ENCODE measurements at regions not wholly inside any gene's neighbourhood (a gene's known extent, or its start where the extent isn't known, plus 50 kb on each side); places are given as distances from the start of the nearest gene placed in this dataset.
"Not testable (repeated sequence)": the region's sequence is repeated elsewhere in the genome, so short reads cannot be mapped to it uniquely, and the experiment has no call there.

DNA sequence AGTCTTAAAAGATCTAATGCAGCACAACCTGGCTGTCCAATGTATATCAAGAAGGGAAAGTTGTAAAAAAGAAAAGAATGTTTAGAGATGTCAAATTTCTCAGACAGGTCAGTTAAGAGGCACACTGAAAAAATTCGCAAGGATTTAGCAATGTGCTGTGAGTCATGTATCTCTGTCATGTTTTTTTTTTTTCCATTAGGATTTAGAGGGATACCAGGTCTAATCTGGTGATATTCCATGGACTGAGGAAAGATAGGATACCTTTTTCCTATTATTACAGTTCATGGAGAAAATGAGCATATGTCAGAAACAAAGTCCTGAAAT lies 815.4 kb upstream of the PCDH10 start:
- Mint-ChIP-seq H3K9me3 (ENCODE audit: unreplicated experiment) (no peaks in the 10 kb centered on the region), H3K27me3 (ENCODE audit: unreplicated experiment) (no peaks in the 10 kb centered on the region), H3K4me1 (ENCODE audit: unreplicated experiment) (peaks cover 8% of the 10 kb centered on the region), H3K36me3 (ENCODE audit: unreplicated experiment) (no peaks in the 10 kb centered on the region), H3K27ac (ENCODE audit: unreplicated experiment) (peak overlapping the region; percentile 6), H3K4me3 (ENCODE audit: unreplicated experiment) (no peak overlapping the region)
- no peak for DNase-seq (ENCODE audit: extremely low spot score, unreplicated experiment)
- TF ChIP-seq, protein P1, sequence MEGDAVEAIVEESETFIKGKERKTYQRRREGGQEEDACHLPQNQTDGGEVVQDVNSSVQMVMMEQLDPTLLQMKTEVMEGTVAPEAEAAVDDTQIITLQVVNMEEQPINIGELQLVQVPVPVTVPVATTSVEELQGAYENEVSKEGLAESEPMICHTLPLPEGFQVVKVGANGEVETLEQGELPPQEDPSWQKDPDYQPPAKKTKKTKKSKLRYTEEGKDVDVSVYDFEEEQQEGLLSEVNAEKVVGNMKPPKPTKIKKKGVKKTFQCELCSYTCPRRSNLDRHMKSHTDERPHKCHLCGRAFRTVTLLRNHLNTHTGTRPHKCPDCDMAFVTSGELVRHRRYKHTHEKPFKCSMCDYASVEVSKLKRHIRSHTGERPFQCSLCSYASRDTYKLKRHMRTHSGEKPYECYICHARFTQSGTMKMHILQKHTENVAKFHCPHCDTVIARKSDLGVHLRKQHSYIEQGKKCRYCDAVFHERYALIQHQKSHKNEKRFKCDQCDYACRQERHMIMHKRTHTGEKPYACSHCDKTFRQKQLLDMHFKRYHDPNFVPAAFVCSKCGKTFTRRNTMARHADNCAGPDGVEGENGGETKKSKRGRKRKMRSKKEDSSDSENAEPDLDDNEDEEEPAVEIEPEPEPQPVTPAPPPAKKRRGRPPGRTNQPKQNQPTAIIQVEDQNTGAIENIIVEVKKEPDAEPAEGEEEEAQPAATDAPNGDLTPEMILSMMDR (IDR thresholded peaks at IDR 0.05) = no peak

DNA sequence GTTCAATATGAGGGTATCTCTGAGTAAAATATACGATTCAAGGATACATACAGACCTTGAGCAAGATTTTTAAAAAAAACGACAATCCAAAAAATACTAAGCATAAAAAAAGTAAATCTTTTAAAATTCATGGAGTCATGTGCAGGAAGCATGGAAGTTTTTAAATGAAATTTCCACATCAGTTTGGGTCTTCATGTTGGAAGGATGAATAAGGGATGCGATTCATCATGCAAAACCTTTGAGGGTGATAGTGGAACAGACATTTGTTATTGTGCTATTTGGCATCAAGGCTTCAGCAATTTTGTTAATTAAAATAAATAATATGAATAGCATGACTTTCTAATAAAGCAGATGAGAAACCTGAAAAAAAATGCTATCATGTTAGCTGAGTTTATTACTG lies 815.0 kb upstream of the PCDH10 start:
- DNase-seq (ENCODE audit: extremely low spot score, unreplicated experiment) = no peak
- H3K27me3 Mint-ChIP-seq (ENCODE audit: unreplicated experiment) = no peaks in the 10 kb centered on the region
- no peaks in the 10 kb centered on the region for H3K36me3 Mint-ChIP-seq (ENCODE audit: unreplicated experiment)
- no peaks in the 10 kb centered on the region for H3K9me3 Mint-ChIP-seq (ENCODE audit: unreplicated experiment)
- no peak overlapping the region for H3K27ac Mint-ChIP-seq (ENCODE audit: unreplicated experiment)
- peaks cover 8% of the 10 kb centered on the region for H3K4me1 Mint-ChIP-seq (ENCODE audit: unreplicated experiment)
- no peak overlapping the region for H3K4me3 Mint-ChIP-seq (ENCODE audit: unreplicated experiment)
- TF ChIP-seq, protein P1 (IDR thresholded peaks at IDR 0.05) = no peak

DNA sequence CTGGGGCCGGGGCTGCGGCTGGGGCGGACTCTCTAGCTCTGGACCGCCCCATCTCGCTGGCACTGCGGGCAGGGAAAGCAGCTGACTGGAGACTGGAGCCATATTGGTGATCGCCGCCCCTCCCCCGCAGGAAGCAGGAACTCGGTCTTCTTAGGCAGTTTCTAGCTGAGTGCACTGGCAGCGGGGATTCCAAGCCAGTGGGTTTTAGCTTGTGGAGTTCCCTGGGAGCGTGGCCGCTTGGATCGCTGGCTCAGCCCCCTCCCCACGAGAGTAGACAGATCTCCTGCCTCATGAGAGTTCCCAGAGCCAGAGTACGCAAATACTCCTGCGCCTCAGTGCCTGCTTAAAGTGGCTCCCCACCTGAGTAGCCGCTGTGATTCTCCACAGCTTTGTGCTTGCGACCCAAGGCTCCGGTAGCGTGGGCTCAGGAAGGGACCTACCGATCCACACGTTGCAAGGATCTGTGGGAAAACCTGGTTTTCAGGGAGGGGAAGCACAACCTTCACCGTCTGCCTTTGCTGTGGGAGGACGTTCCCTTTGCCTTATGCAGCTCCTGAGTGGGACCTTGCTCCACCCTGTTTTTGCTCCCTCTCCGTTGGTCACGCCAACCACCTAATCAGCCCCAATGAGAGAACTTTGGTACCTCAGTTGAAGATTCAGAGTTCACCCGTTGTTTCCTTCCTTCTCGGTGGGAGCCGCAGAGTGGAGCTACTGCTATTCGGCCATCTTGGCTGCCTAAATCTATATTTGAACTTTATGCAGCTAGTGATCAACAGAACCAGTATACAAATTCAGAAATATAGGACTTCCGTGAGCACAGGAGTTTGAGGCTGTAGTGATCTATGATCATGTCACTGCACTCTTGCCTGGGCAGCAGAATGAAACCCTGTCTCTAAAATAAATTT lies 803.9 kb upstream of the PCDH10 start:
- Mint-ChIP-seq H3K27me3 (ENCODE audit: unreplicated experiment) (no peaks in the 10 kb centered on the region), H3K4me3 (ENCODE audit: unreplicated experiment) (no peak overlapping the region), H3K36me3 (ENCODE audit: unreplicated experiment) (no peaks in the 10 kb centered on the region), H3K9me3 (ENCODE audit: unreplicated experiment) (peaks cover 15% of the 10 kb centered on the region), H3K27ac (ENCODE audit: unreplicated experiment) (no peak overlapping the region), H3K4me1 (ENCODE audit: unreplicated experiment) (no peaks in the 10 kb centered on the region)
- TF ChIP-seq, protein P1 (IDR thresholded peaks at IDR 0.05) = no peak
- no peak for DNase-seq (ENCODE audit: extremely low spot score, unreplicated experiment)

DNA sequence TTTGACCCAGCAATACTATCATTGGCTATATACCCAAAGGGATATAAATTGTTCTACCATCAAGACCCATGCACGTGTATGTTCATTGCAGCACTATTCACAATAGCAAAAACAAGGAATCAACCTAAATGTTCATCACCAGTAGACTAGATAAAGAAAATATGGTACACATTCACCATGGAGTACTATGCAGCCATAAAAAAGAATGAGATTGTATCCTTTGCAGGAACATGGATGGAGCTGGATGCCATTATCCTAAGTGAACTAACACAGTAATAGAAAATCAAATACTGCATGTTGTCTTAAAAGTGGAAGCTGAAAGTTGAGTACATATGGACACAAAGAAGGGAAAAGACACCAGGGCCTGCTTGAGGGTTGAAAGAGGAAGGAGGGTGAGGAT lies 803.1 kb upstream of the PCDH10 start:
- Mint-ChIP-seq H3K27ac (ENCODE audit: unreplicated experiment) (no peak overlapping the region), H3K9me3 (ENCODE audit: unreplicated experiment) (peaks cover 15% of the 10 kb centered on the region), H3K4me3 (ENCODE audit: unreplicated experiment) (no peak overlapping the region), H3K27me3 (ENCODE audit: unreplicated experiment) (no peaks in the 10 kb centered on the region), H3K36me3 (ENCODE audit: unreplicated experiment) (no peaks in the 10 kb centered on the region), H3K4me1 (ENCODE audit: unreplicated experiment) (no peaks in the 10 kb centered on the region)
- TF ChIP-seq, protein P1 (IDR thresholded peaks at IDR 0.05) = no peak
- DNase-seq (ENCODE audit: extremely low spot score, unreplicated experiment) = no peak

DNA sequence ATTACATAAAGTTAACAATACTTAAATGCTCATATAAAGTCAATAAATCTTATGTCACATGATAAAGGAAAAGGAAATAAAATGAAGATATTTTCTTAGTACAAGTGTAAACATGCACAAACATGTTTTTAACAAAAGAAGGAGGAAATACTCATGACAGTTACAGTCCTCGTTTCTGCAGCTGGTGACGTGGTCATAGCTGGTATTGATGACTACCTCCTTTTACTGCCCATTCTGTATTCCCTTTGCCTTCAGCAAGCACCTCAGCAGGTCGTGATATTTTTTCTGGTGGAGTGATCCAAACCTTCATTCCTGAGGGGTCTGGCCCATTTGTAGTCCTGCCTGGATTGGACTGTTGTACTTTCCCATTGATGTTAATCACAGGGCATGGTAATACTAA lies 797.5 kb upstream of the PCDH10 start:
- H3K4me1 Mint-ChIP-seq (ENCODE audit: unreplicated experiment); H3K36me3 Mint-ChIP-seq (ENCODE audit: unreplicated experiment); H3K27me3 Mint-ChIP-seq (ENCODE audit: unreplicated experiment); H3K4me3 Mint-ChIP-seq (ENCODE audit: unreplicated experiment); H3K27ac Mint-ChIP-seq (ENCODE audit: unreplicated experiment); DNase-seq (ENCODE audit: extremely low spot score, unreplicated experiment): not testable (repeated sequence)
- H3K9me3 Mint-ChIP-seq (ENCODE audit: unreplicated experiment) = peaks cover 14% of the 10 kb centered on the region

Data from osteocyte (in vitro differentiated cells).